Gastroesophageal sphincter (tissue), 4 donors: ENCODE measurements at regions not wholly inside any gene's neighbourhood (a gene's known extent, or its start where the extent isn't known, plus 50 kb on each side); places are given as distances from the start of the nearest gene placed in this dataset.

Source experiments
- ATAC-seq: fragments of 150-250 bp; one replicate; pipeline ENCODE4 v1.9.1; 2016; ENCODE audit warnings: mild to moderate bottlenecking, moderate library complexity
- H3K27ac ChIP-seq, 4 donors: fragments of 200-600 bp; sonication (generic) in 3 of 4; 1 replicate in 3 of 4; 2 replicates in 1 of 4; pipeline ENCODE4 v1.5.1; 2016 to 2019
- H3K27me3 ChIP-seq: fragments of 200-600 bp; sonication (generic); one replicate; pipeline ENCODE4 v1.5.1; 2019
- H3K36me3 ChIP-seq, 2 donors: fragments of 200-600 bp; sonication (generic); one replicate each; pipeline ENCODE4 v1.5.1; 2019; ENCODE audit warnings: control low read depth in 1 of 2
- H3K4me1 ChIP-seq, 3 donors: fragments of 200-600 bp; sonication (generic); 1 replicate in 2 of 3; 2 replicates in 1 of 3; pipeline ENCODE4 v1.5.1; 2016 to 2019; ENCODE audit warnings: control low read depth in 2 of 3
- H3K4me3 ChIP-seq, 2 donors: fragments of 200-600 bp; sonication (generic); one replicate each; pipeline ENCODE4 v1.5.1; 2019; ENCODE audit warnings: mild to moderate bottlenecking in 1 of 2, moderate library complexity in 1 of 2
- H3K9me3 ChIP-seq, 3 donors: fragments of 200-600 bp; sonication (generic); one replicate each; pipeline ENCODE4 v1.5.1; 2017 to 2019; ENCODE audit warnings: control low read depth in 2 of 3
- CTCF ChIP-seq, 4 experiments: fragments of 200-600 bp in 2 of 4; fragments of 450-650 bp in 2 of 4; sonication (generic) in 1 of 4; IDR thresholded peaks; one replicate each; pipeline ENCODE4 v1.5.1; 2017 to 2019; ENCODE audit warnings: antibody characterized with exemption in 4 of 4, mild to moderate bottlenecking in 2 of 4, moderate library complexity in 2 of 4
- EP300 ChIP-seq: sonication (generic); formaldehyde crosslinking; IDR thresholded peaks from one replicate; pipeline ENCODE4 v1.6.1; 2017; ENCODE audit warnings: antibody characterized with exemption, mild to moderate bottlenecking
- POLR2A ChIP-seq, 2 donors: fragments of 450-650 bp; IDR thresholded peaks; one replicate each; pipeline ENCODE4 v1.6.1; 2017; ENCODE audit warnings: antibody characterized with exemption in 2 of 2, mild to moderate bottlenecking in 2 of 2, moderate library complexity in 1 of 2
- POLR2AphosphoS5 ChIP-seq: sonication (generic); formaldehyde crosslinking; IDR thresholded peaks from one replicate; pipeline ENCODE4 v1.6.1; 2017; ENCODE audit warnings: antibody characterized with exemption
- WGBS, 2 donors: methylation state at CpG; one replicate each; pipeline ENCODE4 v1.1.5; 2018; ENCODE audit warnings: low coverage in 1 of 2; 5-methylcytosine and 5-hydroxymethylcytosine counted together

- H3K4me3 ChIP-seq = no peak overlapping the region
- H3K27ac ChIP-seq = peak overlapping the region in 2 of 4 donors; percentile 3 to 16
- 52 to 100% methylated on average over 2 of the region's 2 CpGs for WGBS, 2 donors
- peaks cover 0 to 7% of the 10 kb centered on the region in 2 donors for H3K36me3 ChIP-seq
- no peak for ATAC-seq
- TF ChIP-seq POLR2AphosphoS5 (no peak), POLR2A (IDR thresholded peaks at IDR 0.05) (no peak), CTCF (IDR thresholded peaks at IDR 0.05) (no peak), EP300 (no peak)
- H3K9me3 ChIP-seq = peaks cover 0 to 10% (median 0%) of the 10 kb centered on the region in 3 donors
- H3K4me1 ChIP-seq = peaks cover 2 to 67% (median 2%) of the 10 kb centered on the region in 3 donors
- no peaks in the 10 kb centered on the region for H3K27me3 ChIP-seq
Observed at GRCh38 chr13:99074693-99075092, 96.8 kb upstream of the DOCK9 start.

GRCh38 chr13:99075268-99076191 is 97.7 kb upstream of the DOCK9 start:
- peaks cover 2 to 67% (median 3%) of the 10 kb centered on the region in 3 donors for H3K4me1 ChIP-seq
- H3K27me3 ChIP-seq = no peaks in the 10 kb centered on the region
- WGBS, 2 donors = 60% methylated on average over 1 of the region's 1 CpG; no CpG with 5 or more reads in 1 of the 2 donors
- TF ChIP-seq POLR2AphosphoS5 (no peak), CTCF (IDR thresholded peaks at IDR 0.05) (no peak), POLR2A (IDR thresholded peaks at IDR 0.05) (no peak), EP300 (no peak)
- H3K36me3 ChIP-seq = peaks cover 0 to 7% of the 10 kb centered on the region in 2 donors
- peak overlapping the region in 2 of 4 donors; percentile 36 to 42 for H3K27ac ChIP-seq
- H3K9me3 ChIP-seq = peaks cover 0 to 10% (median 0%) of the 10 kb centered on the region in 3 donors
- H3K4me3 ChIP-seq = no peak overlapping the region
- no peak for ATAC-seq

GRCh38 chr13:99078017-99078771 is 100.3 kb upstream of the DOCK9 start:
- Histone ChIP-seq H3K4me3 (no peak overlapping the region), H3K27ac (peak overlapping the region in 2 of 4 donors; percentile 18 to 35), H3K36me3 (peaks cover 0 to 7% of the 10 kb centered on the region in 2 donors), H3K9me3 (peaks cover 0 to 10% (median 0%) of the 10 kb centered on the region in 3 donors), H3K4me1 (peaks cover 0 to 73% (median 3%) of the 10 kb centered on the region in 3 donors), H3K27me3 (no peaks in the 10 kb centered on the region)
- WGBS, 2 donors = 83 to 94% methylated on average over 2 to 8 of the region's 8 CpGs
- no peak for ATAC-seq
- no peak for TF ChIP-seq POLR2A (IDR thresholded peaks at IDR 0.05)
- TF ChIP-seq CTCF (IDR thresholded peaks at IDR 0.05) = no peak
- no peak for TF ChIP-seq EP300
- no peak for TF ChIP-seq POLR2AphosphoS5

GRCh38 chr13:99080131-99080530 is 102.3 kb upstream of the DOCK9 start:
- Histone ChIP-seq H3K36me3 (no peaks in the 10 kb centered on the region), H3K27me3 (no peaks in the 10 kb centered on the region), H3K9me3 (no peaks in the 10 kb centered on the region), H3K4me3 (no peak overlapping the region), H3K4me1 (peaks cover 0 to 90% (median 13%) of the 10 kb centered on the region in 3 donors), H3K27ac (peak overlapping the region in 3 of 4 donors; percentile 1 to 31 (median 18))
- 58 to 76% methylated on average over 2 of the region's 2 CpGs for WGBS, 2 donors
- TF ChIP-seq POLR2AphosphoS5 = no peak
- TF ChIP-seq EP300 = no peak
- no peak for TF ChIP-seq POLR2A (IDR thresholded peaks at IDR 0.05)
- no peak for TF ChIP-seq CTCF (IDR thresholded peaks at IDR 0.05)
- ATAC-seq = no peak
